ENCODE measurements at regions not wholly inside any gene's neighbourhood (a gene's known extent, or its start where the extent isn't known, plus 50 kb on each side); places are given as distances from the start of the nearest gene placed in this dataset.

- Histone ChIP-seq H3K4me1 (peaks cover 6% of the 10 kb centered on the region), H3K9me3 (ENCODE audit: control insufficient read depth, low read length) (no peaks in the 10 kb centered on the region), H3K9ac (no peak overlapping the region), H3K4me2 (ENCODE audit: low read length) (no peak overlapping the region), H3K79me2 (no peaks in the 10 kb centered on the region), H3K4me3 (ENCODE audit: low read depth, low read length) (no peak overlapping the region), H2AFZ (no peak overlapping the region), H3K27ac (no peak overlapping the region), H3K36me3 (ENCODE audit: control insufficient read depth, insufficient read depth, low read length) (no peaks in the 10 kb centered on the region), H3K27me3 (ENCODE audit: control insufficient read depth, insufficient read depth, low read length) (no peaks in the 10 kb centered on the region)
- no peak for TF ChIP-seq CTCF (IDR thresholded peaks at IDR 0.05)
Observed at GRCh38 chr1:82463951-82464350, 663.2 kb downstream of the ADGRL2 start.

DNA sequence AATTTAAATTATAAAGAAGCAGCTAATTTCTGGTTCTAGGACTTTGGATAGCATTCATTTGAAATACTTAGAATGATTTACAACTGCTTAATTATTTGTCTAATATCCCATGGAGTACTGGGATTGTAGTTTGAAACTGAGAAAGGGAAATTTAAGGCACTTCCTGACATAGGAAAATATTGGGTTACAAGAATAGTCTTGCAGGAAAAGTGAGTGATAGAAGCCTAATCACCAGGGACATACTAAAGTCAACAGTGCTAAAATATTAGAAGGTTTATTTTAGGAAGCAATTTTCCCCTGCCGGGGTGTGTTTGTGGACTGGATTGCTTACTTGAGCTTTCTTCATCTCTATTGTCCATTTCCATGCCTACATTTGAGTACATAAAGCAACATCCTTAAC is 661.6 kb downstream of the ADGRL2 start:
- H3K4me1 ChIP-seq, result peaks cover 3% of the 10 kb centered on the region
- no peak overlapping the region for H3K9ac ChIP-seq
- H3K36me3 ChIP-seq (ENCODE audit: control insufficient read depth, insufficient read depth, low read length), result no peaks in the 10 kb centered on the region
- H3K4me2 ChIP-seq (ENCODE audit: low read length), result no peak overlapping the region
- no peak for TF ChIP-seq CTCF (IDR thresholded peaks at IDR 0.05)
- H3K9me3 ChIP-seq (ENCODE audit: control insufficient read depth, low read length), result no peaks in the 10 kb centered on the region
- H3K79me2 ChIP-seq, result no peaks in the 10 kb centered on the region
- H3K27ac ChIP-seq, result no peak overlapping the region
- H2AFZ ChIP-seq, result no peak overlapping the region
- no peaks in the 10 kb centered on the region for H3K27me3 ChIP-seq (ENCODE audit: control insufficient read depth, insufficient read depth, low read length)
- no peak overlapping the region for H3K4me3 ChIP-seq (ENCODE audit: low read depth, low read length)

GRCh38 chr1:82455342-82455741 is 654.6 kb downstream of the ADGRL2 start:
- no peak for TF ChIP-seq CTCF (IDR thresholded peaks at IDR 0.05)
- Histone ChIP-seq H2AFZ (no peak overlapping the region), H3K4me2 (ENCODE audit: low read length) (no peak overlapping the region), H3K27me3 (ENCODE audit: control insufficient read depth, insufficient read depth, low read length) (no peaks in the 10 kb centered on the region), H3K36me3 (ENCODE audit: control insufficient read depth, insufficient read depth, low read length) (no peaks in the 10 kb centered on the region), H3K79me2 (no peaks in the 10 kb centered on the region), H3K9ac (no peak overlapping the region), H3K27ac (no peak overlapping the region), H3K9me3 (ENCODE audit: control insufficient read depth, low read length) (no peaks in the 10 kb centered on the region), H3K4me1 (no peaks in the 10 kb centered on the region), H3K4me3 (ENCODE audit: low read depth, low read length) (no peak overlapping the region)

DNA sequence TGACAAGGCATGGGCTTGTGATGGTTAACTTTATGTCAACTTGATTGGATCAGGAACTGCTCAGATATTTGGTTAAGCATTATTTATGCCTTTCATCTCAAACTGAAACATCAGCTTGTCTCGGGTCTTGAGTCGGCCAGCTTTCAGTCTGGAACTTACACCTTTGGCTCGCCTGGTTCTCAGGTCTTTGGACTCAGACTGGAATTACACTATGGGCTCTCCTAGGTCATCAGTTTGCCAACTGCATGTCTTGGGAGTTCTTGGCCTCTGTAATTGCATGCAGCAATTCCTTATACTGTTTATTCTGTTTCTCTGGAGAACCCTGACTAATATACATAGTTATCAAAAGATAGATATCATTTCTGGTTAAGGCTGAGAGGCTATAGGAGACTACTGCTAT is 653.7 kb downstream of the ADGRL2 start:
- no peaks in the 10 kb centered on the region for H3K79me2 ChIP-seq
- no peaks in the 10 kb centered on the region for H3K36me3 ChIP-seq (ENCODE audit: control insufficient read depth, insufficient read depth, low read length)
- no peak overlapping the region for H2AFZ ChIP-seq
- no peak overlapping the region for H3K27ac ChIP-seq
- H3K27me3 ChIP-seq (ENCODE audit: control insufficient read depth, insufficient read depth, low read length), result no peaks in the 10 kb centered on the region
- no peaks in the 10 kb centered on the region for H3K4me1 ChIP-seq
- TF ChIP-seq CTCF (IDR thresholded peaks at IDR 0.05), result no peak
- no peak overlapping the region for H3K9ac ChIP-seq
- no peak overlapping the region for H3K4me3 ChIP-seq (ENCODE audit: low read depth, low read length)
- no peak overlapping the region for H3K4me2 ChIP-seq (ENCODE audit: low read length)
- H3K9me3 ChIP-seq (ENCODE audit: control insufficient read depth, low read length), result no peaks in the 10 kb centered on the region

- H3K27me3 ChIP-seq (ENCODE audit: control insufficient read depth, insufficient read depth, low read length), result no peaks in the 10 kb centered on the region
- H3K27ac ChIP-seq, result no peak overlapping the region
- H3K4me3 ChIP-seq (ENCODE audit: low read depth, low read length), result no peak overlapping the region
- H3K79me2 ChIP-seq, result no peaks in the 10 kb centered on the region
- H3K36me3 ChIP-seq (ENCODE audit: control insufficient read depth, insufficient read depth, low read length), result no peaks in the 10 kb centered on the region
- no peak overlapping the region for H3K9ac ChIP-seq
- no peak overlapping the region for H3K4me2 ChIP-seq (ENCODE audit: low read length)
- H3K4me1 ChIP-seq, result no peaks in the 10 kb centered on the region
- no peak for TF ChIP-seq CTCF (IDR thresholded peaks at IDR 0.05)
- H3K9me3 ChIP-seq (ENCODE audit: control insufficient read depth, low read length), result no peaks in the 10 kb centered on the region
- no peak overlapping the region for H2AFZ ChIP-seq
Observed at GRCh38 chr1:82453511-82454185, 652.9 kb downstream of the ADGRL2 start.

Measured in parathyroid adenoma (tissue), 2 donors.